ENCODE measurements at regions not wholly inside any gene's neighbourhood (a gene's known extent, or its start where the extent isn't known, plus 50 kb on each side); places are given as distances from the start of the nearest gene placed in this dataset.
"Not testable (repeated sequence)": the region's sequence is repeated elsewhere in the genome, so short reads cannot be mapped to it uniquely, and the experiment has no call there.

DNA sequence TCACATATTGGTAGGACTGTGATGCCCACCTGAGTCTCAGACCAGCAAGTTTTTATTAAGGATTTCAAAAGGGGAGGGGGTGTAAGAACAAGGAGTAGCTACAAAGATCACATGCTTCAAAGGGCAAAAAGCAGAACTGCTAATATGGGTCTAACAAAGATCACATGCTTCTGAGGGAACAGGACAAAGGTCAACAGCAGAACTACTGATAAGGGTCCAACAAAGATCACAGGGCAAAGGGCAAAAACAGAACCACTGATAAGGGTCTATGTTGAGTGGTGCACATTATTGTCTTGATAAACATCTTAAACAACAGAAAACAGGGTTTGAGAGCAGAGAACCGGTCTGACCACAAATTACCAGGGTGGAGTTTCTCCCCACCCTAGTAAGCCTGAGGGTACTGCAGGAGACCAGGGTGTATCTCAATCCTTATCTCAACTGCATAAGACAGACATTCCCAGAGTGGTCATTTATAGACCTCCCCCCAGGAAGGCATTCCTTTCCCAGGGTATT lies 214.5 kb upstream of the CHD1 start:
- H3K9me3 Mint-ChIP-seq (ENCODE audit: insufficient read depth); POLR2A ChIA-PET; H3K4me1 Mint-ChIP-seq (ENCODE audit: low read depth); DNase-seq; ATAC-seq; H3K27me3 Mint-ChIP-seq (ENCODE audit: low read depth); H3K4me3 Mint-ChIP-seq; CTCF ChIA-PET; H3K36me3 Mint-ChIP-seq (ENCODE audit: low read depth); H3K27ac Mint-ChIP-seq: not testable (repeated sequence)

DNA sequence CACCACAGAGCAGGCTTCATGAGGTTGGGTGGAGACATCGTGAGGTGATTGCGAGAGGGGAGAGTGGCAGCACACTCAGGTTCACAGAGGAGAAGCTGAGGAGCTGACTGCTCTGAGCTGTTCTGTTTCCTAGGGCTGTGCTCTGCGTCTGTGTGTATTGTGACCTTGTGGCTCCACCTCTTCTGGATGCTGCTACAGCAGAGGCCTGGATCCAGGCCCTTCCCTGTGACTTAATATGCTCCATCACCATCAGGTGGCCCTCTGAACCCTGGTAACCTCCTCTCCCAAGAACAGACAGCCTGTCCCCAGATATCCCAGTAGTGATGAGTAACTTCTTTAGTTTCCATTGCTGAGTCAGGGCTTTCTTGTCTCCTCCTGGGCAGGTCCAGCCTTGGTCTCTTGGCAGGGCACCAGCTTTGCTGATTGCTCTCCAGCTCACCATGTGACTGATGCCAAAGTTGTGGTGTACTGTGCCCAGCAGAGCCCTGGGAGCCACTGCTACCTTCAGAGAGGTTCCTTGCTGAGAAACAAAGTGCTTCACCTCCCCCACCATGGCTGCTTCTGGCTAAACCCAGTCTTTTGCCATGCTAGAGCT lies 212.8 kb upstream of the CHD1 start:
- Mint-ChIP-seq H3K36me3 (ENCODE audit: low read depth) (no peaks in the 10 kb centered on the region), H3K4me1 (ENCODE audit: low read depth) (no peaks in the 10 kb centered on the region), H3K9me3 (ENCODE audit: insufficient read depth) (no peaks in the 10 kb centered on the region), H3K27ac (no peak overlapping the region), H3K4me3 (no peak overlapping the region), H3K27me3 (ENCODE audit: low read depth) (no peaks in the 10 kb centered on the region)
- POLR2A ChIA-PET = no interaction called here
- no peak for DNase-seq
- ATAC-seq = no peak
- CTCF ChIA-PET = no interaction called here

DNA sequence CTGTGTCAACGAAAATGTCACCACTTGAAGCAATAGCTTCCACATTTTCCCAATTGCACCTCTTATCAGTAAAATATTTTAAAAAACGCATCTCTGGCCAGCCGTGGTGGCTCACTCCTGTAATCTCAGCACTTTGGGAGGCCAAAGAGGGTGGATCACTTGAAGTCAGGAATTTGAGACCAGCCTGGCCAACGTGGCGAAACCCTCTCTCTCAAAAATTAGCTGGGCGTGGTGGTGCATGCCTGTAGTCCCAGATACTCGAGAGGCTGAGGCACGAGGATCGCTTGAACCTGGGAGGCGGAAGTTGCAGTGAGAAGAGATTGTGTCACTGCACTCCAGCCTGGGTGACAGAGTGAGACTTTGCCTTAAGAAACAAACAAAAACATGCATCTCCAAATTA lies 210.1 kb upstream of the CHD1 start:
- no peak overlapping the region for H3K4me3 Mint-ChIP-seq
- no peaks in the 10 kb centered on the region for H3K9me3 Mint-ChIP-seq (ENCODE audit: insufficient read depth)
- CTCF ChIA-PET = no interaction called here
- no peaks in the 10 kb centered on the region for H3K36me3 Mint-ChIP-seq (ENCODE audit: low read depth)
- POLR2A ChIA-PET = no interaction called here
- ATAC-seq (no peak), DNase-seq (no peak)
- no peaks in the 10 kb centered on the region for H3K4me1 Mint-ChIP-seq (ENCODE audit: low read depth)
- H3K27me3 Mint-ChIP-seq (ENCODE audit: low read depth) = no peaks in the 10 kb centered on the region
- no peak overlapping the region for H3K27ac Mint-ChIP-seq

DNA sequence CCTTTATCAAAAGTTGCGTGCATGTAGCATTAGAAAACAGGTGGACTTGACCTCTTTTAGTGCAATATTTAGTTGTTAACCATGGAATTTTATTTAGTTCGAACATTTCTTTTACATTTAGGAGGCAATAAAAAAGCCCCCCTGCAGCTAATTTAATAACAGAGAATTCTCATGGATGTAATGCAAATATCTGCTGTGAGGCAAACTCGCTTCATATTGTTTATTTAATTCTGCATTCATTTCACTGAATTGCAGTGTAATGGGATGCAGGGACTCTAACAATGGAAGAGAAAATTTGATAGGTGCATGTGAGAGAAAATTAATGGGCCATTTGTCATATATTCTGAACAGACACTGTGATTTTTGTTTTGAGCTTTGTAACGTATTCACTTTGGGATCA lies 205.1 kb upstream of the CHD1 start:
- POLR2A ChIA-PET = no interaction called here
- H3K27me3 Mint-ChIP-seq (ENCODE audit: low read depth) = no peaks in the 10 kb centered on the region
- H3K9me3 Mint-ChIP-seq (ENCODE audit: insufficient read depth) = no peaks in the 10 kb centered on the region
- no peak for DNase-seq
- no peak overlapping the region for H3K4me3 Mint-ChIP-seq
- ATAC-seq = no peak
- H3K4me1 Mint-ChIP-seq (ENCODE audit: low read depth) = no peaks in the 10 kb centered on the region
- H3K36me3 Mint-ChIP-seq (ENCODE audit: low read depth) = no peaks in the 10 kb centered on the region
- CTCF ChIA-PET = no interaction called here
- H3K27ac Mint-ChIP-seq = no peak overlapping the region

DNA sequence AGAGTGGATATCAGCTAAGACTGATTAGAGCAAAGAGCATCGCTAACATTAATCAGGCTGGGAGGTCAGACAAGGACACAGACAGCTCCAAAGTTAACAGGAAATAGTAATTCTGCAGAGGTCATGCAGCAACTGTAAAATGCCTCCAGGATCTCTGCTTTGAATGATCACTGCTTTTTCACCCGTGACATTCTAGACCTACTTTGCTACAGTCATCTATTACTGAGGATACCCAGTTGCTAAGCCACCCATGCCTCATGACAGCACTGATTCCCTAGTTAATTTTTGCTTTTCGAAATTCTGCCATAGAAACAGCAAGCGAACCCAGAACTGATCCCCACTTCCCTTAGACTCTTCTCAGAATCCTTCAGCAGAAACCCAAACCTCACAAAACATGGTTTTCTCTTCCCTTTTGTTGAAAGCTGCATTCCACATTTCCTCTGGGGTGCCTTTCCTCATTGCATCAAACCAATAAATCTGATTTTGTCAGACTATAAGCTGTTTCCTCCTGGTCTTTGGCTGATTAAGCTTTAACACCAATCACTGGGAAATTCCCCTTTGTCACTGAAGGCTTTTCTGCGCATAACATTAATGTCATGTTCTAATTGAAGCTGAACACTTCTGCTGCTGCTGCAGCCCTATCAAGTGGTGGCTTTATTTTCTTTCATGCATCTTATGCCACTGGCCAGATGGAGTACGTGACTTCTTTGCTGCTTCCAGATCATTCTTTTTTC lies 201.1 kb upstream of the CHD1 start:
- H3K36me3 Mint-ChIP-seq (ENCODE audit: low read depth) = no peaks in the 10 kb centered on the region
- no peaks in the 10 kb centered on the region for H3K27me3 Mint-ChIP-seq (ENCODE audit: low read depth)
- DNase-seq (no peak), ATAC-seq (no peak)
- no peak overlapping the region for H3K4me3 Mint-ChIP-seq
- POLR2A ChIA-PET = no interaction called here
- CTCF ChIA-PET = no interaction called here
- no peaks in the 10 kb centered on the region for H3K4me1 Mint-ChIP-seq (ENCODE audit: low read depth)
- H3K27ac Mint-ChIP-seq = no peak overlapping the region
- no peaks in the 10 kb centered on the region for H3K9me3 Mint-ChIP-seq (ENCODE audit: insufficient read depth)

DNA sequence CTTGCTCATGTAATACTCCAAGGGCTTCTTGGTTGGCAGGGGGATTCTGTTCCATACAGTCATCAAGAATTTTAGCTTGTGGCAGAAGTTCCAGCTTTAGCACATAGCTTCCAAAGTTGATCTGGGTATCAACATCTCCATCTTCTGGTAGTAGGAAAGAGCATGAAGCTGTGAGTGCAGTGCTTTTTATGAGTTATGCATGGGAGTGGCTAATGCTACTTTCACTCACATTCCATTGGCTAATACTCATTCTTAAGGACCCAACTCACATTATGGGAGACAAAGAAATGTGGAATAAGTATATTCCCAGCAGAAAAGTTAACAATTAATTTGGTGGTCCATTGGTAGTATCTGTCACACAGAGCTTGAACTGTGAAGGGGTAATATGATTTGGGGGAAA lies 194.2 kb upstream of the CHD1 start:
- ATAC-seq = no peak
- CTCF ChIA-PET = interaction anchor here (1.3 kb wide), 1 partner anchor 19 kb away, joined by 4 read pairs; no protein-coding TSS in a partner anchor

DNA sequence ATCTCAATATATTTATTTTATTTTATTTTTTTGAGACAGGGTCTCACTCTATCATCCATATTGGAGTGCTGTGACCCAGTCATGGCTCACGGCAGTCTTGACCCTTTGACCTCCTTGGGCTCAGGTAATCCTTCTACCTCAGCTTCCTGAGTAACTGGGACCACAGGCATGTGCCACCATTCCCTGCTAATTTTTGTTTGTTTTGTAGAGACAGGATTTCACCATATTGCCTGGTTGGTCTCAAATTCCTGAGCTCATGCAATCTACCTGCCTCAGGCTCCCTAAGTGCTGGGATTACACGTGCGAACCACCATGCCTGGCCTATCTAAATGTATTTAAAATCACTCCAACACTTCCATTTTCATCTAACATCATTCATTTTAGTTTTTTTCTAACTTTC lies 190.5 kb upstream of the CHD1 start:
- CTCF ChIA-PET = interaction anchor here (2.1 kb wide), 1 partner anchor 15 kb away, joined by 7 read pairs; no protein-coding TSS in a partner anchor
- DNase-seq (no peak), ATAC-seq (no peak)
- no peaks in the 10 kb centered on the region for H3K4me1 Mint-ChIP-seq (ENCODE audit: low read depth)
- H3K9me3 Mint-ChIP-seq (ENCODE audit: insufficient read depth) = no peaks in the 10 kb centered on the region
- no peaks in the 10 kb centered on the region for H3K36me3 Mint-ChIP-seq (ENCODE audit: low read depth)
- no peak overlapping the region for H3K4me3 Mint-ChIP-seq
- no peak overlapping the region for H3K27ac Mint-ChIP-seq
- H3K27me3 Mint-ChIP-seq (ENCODE audit: low read depth) = peaks cover 12% of the 10 kb centered on the region
- POLR2A ChIA-PET = no interaction called here

More for the DNA sequence above, 194.2 kb upstream of the CHD1 start:
- Mint-ChIP-seq H3K4me3 (no peak overlapping the region), H3K27me3 (ENCODE audit: low read depth) (peaks cover 6% of the 10 kb centered on the region), H3K36me3 (ENCODE audit: low read depth) (no peaks in the 10 kb centered on the region), H3K9me3 (ENCODE audit: insufficient read depth) (no peaks in the 10 kb centered on the region), H3K27ac (no peak overlapping the region), H3K4me1 (ENCODE audit: low read depth) (no peaks in the 10 kb centered on the region)
- DNase-seq = no peak
- POLR2A ChIA-PET = no interaction called here

DNA sequence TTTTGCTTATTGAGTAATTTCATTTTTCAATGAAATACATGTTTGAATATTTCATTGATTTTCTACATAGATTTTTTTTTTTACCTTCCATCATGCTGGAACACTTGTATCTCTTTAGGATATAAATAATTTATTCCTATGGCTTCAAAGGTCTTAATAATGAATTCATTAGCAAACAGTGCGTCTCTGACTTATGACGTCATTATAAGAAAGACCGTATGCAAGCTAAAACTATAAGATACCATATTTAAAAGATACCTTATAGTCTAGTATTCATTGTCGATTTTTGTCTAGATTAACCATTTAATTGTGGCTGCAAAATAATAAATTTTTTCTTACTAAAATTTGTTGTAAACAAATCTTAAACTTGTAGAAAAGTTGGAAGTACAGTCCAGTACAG lies 187.7 kb upstream of the CHD1 start:
- H3K4me1 Mint-ChIP-seq (ENCODE audit: low read depth) = no peaks in the 10 kb centered on the region
- ChIA-PET POLR2A (no interaction called here), CTCF (no interaction called here)
- H3K9me3 Mint-ChIP-seq (ENCODE audit: insufficient read depth) = no peaks in the 10 kb centered on the region
- ATAC-seq = no peak
- DNase-seq = no peak
- H3K36me3 Mint-ChIP-seq (ENCODE audit: low read depth) = no peaks in the 10 kb centered on the region
- H3K27ac Mint-ChIP-seq = no peak overlapping the region
- H3K27me3 Mint-ChIP-seq (ENCODE audit: low read depth) = peaks cover 12% of the 10 kb centered on the region
- no peak overlapping the region for H3K4me3 Mint-ChIP-seq

DNA sequence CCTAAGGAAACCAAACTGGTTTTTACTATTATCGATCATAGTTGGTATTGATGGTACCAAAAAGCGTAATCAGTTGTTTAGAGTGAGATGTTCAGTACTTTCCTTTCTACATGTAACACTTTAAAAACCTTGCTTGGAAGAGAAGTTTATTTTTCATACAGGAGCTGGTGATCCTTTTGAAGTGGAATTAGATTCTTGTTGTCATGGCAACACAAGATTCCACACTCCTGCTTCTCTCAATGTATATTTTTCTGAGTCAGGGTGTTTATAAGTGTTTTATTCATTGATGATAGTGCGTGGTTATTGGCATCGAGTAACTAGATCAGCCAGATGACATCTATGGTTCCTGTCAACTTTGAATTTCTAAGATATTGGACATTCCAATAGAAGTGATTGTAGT lies 181.1 kb upstream of the CHD1 start:
- peaks cover 3% of the 10 kb centered on the region for H3K27me3 Mint-ChIP-seq (ENCODE audit: low read depth)
- no peak overlapping the region for H3K4me3 Mint-ChIP-seq
- no peaks in the 10 kb centered on the region for H3K4me1 Mint-ChIP-seq (ENCODE audit: low read depth)
- no peaks in the 10 kb centered on the region for H3K36me3 Mint-ChIP-seq (ENCODE audit: low read depth)
- CTCF ChIA-PET = no interaction called here
- H3K27ac Mint-ChIP-seq = no peak overlapping the region
- DNase-seq (no peak), ATAC-seq (no peak)
- POLR2A ChIA-PET = no interaction called here
- H3K9me3 Mint-ChIP-seq (ENCODE audit: insufficient read depth) = no peaks in the 10 kb centered on the region

DNA sequence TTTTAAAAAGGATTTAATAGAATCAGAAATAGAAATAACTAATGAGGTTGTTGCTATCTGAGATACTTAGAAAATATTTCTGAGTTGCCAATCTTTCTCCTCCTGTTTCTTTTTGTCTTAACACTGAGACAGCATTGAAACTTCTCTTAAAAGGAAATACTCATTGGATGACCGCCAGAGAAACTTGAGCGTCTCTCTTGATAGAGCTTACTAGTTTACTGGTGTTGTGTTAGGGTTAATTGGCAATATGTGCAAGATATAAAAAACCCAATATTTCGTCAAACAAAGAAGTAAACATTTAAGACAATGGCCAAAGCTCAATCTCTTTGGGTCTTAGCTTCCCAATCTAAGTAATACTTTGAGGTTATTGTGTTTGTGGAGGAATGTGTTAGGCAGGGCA lies 176.4 kb upstream of the CHD1 start:
- no peaks in the 10 kb centered on the region for H3K9me3 Mint-ChIP-seq (ENCODE audit: insufficient read depth)

DNA sequence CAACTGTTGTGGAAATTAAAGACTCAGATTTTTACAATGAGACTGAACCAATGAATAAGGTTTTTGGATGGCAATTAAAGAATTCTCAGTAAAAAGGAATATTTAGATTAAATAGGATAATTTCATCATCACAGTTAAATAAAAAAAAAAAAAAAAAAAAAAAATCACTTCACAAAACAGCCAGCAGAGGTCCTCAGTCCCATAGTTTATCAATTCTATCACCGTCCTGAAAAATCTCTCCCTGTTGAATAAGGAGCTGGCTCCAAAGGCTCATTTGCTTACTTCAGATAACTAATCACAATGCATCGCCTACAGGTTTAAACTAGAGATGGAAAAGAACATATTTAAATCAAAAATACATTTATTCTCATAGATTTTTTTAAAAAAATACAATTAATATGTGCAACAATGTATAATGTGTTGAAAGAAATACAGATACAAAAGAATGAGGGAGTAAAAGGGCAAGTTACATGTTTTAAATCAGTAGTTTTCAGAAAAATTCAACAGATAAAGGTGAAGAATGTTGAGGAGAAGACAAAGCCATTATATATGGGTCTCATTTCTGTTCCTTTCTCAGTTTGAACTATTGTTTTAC lies 175.8 kb upstream of the CHD1 start:
- ChIA-PET POLR2A (no interaction called here), CTCF (interaction anchor here (0.7 to 2.1 kb wide), 4 partner anchors 9 to 21 kb away, joined by 3 to 7 read pairs (median 4); no protein-coding TSS in a partner anchor)
- DNase-seq (no peak), ATAC-seq (no peak)
- no peaks in the 10 kb centered on the region for H3K9me3 Mint-ChIP-seq (ENCODE audit: insufficient read depth)
- no peak overlapping the region for H3K4me3 Mint-ChIP-seq
- H3K27ac Mint-ChIP-seq = no peak overlapping the region
- peaks cover 1% of the 10 kb centered on the region for H3K27me3 Mint-ChIP-seq (ENCODE audit: low read depth)
- no peaks in the 10 kb centered on the region for H3K36me3 Mint-ChIP-seq (ENCODE audit: low read depth)
- H3K4me1 Mint-ChIP-seq (ENCODE audit: low read depth) = no peaks in the 10 kb centered on the region

More for the DNA sequence above, 176.4 kb upstream of the CHD1 start:
- DNase-seq (no peak), ATAC-seq (no peak)
- H3K36me3 Mint-ChIP-seq (ENCODE audit: low read depth) = no peaks in the 10 kb centered on the region
- ChIA-PET CTCF (interaction anchor here (0.7 to 2.1 kb wide), 2 partner anchors 8 to 15 kb away, joined by 3 to 7 read pairs; no protein-coding TSS in a partner anchor), POLR2A (no interaction called here)
- H3K27ac Mint-ChIP-seq = no peak overlapping the region
- peaks cover 3% of the 10 kb centered on the region for H3K27me3 Mint-ChIP-seq (ENCODE audit: low read depth)
- no peaks in the 10 kb centered on the region for H3K4me1 Mint-ChIP-seq (ENCODE audit: low read depth)
- no peak overlapping the region for H3K4me3 Mint-ChIP-seq

DNA sequence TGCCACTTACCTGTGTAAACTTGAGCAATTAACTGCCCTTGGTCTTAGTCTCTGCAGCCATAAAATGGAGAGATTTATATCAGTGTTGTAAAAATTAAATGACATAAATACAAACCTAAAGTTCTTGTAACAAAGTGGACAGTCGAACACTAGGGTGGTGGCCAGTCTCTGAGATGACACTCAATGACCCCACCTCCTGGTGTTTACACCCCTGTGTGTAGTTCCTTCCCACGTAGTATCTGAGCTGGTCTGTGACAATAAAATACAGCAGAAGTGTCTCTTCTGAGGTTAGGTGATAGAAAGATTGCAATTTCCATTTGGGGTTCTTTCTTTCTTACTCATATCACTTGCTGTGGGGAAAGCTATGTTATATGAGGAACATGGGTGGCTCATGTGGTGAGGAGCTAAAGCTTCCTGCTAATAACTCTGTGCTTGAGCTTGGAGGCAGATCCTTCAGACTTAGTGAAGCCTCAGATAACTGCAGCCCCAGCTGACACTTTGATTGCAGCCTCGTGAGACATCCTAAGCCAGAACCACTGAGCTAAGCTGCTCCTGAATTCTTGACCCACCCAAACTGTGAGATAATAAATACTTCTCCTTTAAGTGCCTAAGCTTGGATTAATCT lies 173.4 kb upstream of the CHD1 start:
- ATAC-seq (no peak), DNase-seq (no peak)
- no peak overlapping the region for H3K4me3 Mint-ChIP-seq
- ChIA-PET CTCF (no interaction called here), POLR2A (no interaction called here)
- H3K9me3 Mint-ChIP-seq (ENCODE audit: insufficient read depth) = no peaks in the 10 kb centered on the region
- H3K27ac Mint-ChIP-seq = no peak overlapping the region
- H3K4me1 Mint-ChIP-seq (ENCODE audit: low read depth) = no peaks in the 10 kb centered on the region
- H3K36me3 Mint-ChIP-seq (ENCODE audit: low read depth) = no peaks in the 10 kb centered on the region
- H3K27me3 Mint-ChIP-seq (ENCODE audit: low read depth) = peaks cover 5% of the 10 kb centered on the region

All from activated CD8-positive, alpha-beta T cell treated with anti-CD3 and anti-CD28 coated beads, Interleukin-2, amount 10 ng/mL, durations not matched to agents 7 days and 5 days (primary cell).